ENCODE measurements at regions not wholly inside any gene's neighbourhood (a gene's known extent, or its start where the extent isn't known, plus 50 kb on each side); places are given as distances from the start of the nearest gene placed in this dataset.
"Not testable (repeated sequence)": the region's sequence is repeated elsewhere in the genome, so short reads cannot be mapped to it uniquely, and the experiment has no call there.

DNA sequence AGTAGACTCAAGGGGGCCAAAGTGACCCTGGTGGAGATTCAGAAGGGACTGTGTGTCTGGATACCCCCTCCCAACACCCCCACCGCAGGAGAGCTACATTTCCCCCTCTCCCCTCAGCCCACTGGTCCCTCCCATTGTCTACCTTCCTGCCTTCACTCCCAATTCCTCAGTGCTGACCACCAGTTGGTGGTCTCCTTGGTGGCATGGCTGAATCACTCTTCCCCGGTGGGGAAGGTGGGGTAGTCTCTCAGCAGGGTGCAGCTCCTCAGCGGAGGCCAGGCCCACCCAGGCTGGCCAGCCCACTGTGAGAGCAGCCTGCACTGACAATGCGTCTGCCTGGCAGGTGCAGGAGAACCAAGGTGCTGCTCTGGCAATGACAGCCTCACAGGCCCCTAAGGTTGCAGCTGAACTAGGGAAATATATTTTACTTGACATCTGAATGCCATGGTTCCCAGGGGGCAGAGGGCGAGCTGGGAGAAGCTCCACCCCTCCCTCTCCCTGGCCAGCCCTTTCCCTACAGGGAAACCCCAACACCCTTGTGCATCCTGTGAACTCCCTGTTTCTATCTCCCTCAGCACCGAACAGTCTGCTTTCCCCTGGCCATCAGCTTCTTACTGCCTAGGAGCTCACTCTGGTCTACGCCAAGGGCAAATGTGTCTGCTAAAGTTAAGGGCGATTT lies 62.6 kb upstream of the PAX8 start:
- no peak for DNase-seq (ENCODE audit: low spot score)

DNA sequence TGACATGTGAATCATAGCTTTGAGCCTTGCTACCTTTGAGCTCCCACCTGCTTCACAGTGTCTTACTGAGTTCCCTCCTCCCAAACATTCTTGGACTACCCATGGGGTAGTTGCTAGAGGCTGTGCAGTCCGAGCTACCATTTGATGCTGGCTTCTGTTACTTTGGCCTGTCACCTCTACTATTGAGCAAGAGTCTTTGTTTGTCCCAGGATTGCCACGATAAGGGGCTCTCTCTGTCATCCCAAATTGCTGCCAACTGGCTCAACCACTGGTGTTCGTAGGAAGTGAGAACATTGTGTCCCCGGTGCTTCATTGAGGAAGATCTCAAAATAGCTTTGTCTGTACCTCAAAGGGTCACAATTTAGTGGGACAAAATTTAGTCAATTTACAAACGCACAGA lies 59.1 kb upstream of the PAX8 start:
- no peak for DNase-seq (ENCODE audit: low spot score)

DNA sequence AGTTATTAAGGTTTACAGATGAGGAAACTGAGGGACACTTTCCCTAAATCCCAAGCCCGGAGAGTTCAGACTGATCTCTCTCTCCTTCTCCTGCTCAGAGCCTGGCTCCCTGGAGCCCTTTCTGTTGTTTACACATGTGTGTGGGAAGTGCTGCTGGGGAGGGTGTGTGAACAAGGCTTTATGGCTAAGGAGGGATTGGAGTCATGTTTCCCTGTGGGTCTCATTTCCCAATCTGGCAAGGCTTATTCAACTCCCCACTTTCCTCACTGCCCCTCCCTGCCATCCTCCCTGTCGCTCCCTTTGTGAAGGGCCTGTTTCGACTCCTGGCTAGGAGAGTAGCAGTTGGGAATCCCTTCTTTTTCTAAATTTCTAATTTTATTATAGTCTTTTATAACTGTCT lies 57.3 kb upstream of the PAX8 start:
- not testable (repeated sequence) for DNase-seq (ENCODE audit: low spot score)

DNA sequence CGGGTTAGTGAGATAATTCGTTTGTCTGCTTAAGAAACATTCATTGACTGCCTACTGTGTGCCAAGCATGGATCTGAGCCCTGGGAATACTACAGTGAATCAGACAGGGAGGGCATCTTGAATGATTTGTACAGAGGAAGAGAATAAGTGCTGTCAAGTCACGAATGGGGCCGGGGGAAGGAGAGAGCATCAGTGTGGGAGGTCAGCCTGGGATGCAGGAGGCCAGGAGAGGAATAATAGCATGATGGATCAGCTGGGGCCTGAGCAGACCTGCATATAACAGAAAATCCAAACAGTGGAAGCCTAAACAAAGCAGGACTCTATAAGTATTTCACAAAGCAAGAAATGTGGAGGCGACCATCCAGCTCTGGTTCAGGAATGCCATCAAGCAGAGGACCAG lies 55.4 kb upstream of the PAX8 start:
- no peak for DNase-seq (ENCODE audit: low spot score)

DNA sequence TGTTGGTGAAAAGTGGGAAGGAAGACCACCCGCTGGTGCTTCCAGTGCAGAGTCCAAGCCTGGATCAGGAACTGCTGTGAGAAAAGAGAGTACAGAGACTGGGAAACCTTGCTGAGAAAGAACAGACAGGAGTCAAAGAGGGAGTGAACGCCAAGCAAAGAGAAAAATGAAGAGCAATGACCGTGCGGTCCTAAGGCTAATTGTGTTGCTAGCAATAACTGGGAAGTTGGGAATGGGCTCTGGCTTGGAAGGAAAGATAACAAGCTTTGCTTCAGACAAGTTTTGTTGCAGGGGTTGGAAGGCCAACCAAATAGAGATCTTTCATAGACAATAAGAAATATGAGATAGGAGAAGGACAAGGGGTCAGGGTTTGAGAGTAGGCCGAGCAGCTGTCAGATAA lies 55.0 kb upstream of the PAX8 start:
- not testable (repeated sequence) for DNase-seq (ENCODE audit: low spot score)

DNA sequence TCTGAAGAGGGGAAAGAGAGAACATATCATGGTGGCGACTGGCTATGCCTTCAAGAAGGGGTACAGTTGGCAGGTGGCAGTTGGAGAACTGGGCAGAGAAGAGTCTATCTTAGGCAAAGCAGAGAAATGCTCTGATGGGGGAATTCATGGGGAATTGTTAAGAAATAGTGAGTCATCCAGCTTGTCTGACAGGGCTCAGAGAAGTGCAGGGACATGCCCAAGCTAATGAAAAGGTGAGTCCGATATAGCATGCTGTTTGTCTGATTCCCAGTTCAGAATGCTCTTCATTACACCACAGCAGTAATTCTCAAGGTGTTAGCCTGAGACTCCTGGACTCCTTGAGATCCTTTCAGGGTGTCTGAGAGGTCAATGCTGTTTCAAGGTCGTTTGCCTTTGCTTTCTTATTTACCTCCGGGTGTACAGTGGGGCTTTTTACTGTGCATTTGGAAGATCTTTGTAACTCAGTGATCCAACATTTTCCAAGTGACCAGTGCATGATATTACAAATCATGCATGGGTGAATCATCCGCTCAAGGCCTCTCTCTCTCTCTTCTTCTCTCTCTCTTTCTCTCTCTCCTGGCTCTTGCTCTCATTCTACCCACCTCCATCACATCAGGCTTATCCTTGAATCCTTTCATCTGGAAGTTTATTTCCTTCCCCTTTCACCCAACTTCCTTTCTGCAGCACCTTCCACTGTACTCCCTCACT lies 51.5 kb upstream of the PAX8 start:
- DNase-seq (ENCODE audit: low spot score), result peak; percentile 75

DNA sequence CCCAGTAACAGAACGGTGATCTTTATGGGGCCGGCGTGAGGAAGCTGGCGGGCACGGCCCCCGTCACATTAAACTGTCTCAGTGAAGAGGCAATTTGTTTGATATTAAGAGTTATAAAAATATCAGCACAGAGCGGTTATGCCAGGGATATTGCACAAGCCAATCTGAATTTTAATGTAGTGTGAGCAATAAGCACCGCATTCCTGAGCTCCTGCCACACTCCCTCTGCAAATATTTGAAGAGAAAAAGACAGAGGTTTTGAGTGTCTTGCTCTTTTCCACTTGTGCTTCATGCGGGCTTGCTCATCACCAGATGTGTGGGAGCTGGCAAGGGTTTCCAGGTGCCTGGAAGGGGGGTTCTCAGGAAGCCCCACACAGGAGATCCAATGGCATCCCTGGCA lies 50.3 kb upstream of the PAX8 start:
- DNase-seq (ENCODE audit: low spot score), result peak; percentile 69

DNA sequence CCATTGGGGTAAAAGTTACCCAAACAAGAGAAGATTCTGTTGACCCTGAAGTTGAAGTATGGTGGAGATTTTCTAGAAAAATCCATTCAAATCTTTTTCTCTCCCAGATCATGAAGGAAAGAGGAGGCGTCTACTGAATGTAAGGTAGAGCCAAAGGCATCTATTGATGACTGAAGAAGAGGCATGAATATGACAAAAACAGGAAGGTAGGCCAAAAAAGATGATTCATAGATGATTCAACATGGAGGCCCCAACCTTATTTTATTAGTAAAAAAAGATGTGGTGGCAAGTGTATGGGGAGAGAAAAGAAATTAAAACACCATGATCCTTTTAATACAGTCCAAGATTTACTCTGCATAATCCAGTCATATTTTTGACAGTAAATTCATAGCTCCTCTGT lies 49.9 kb upstream of the PAX8 start:
- DNase-seq (ENCODE audit: low spot score), result peak; percentile 60

All from kidney tubule cell (primary cell).